ENCODE measurements at regions not wholly inside any gene's neighbourhood (a gene's known extent, or its start where the extent isn't known, plus 50 kb on each side); places are given as distances from the start of the nearest gene placed in this dataset.

DNA sequence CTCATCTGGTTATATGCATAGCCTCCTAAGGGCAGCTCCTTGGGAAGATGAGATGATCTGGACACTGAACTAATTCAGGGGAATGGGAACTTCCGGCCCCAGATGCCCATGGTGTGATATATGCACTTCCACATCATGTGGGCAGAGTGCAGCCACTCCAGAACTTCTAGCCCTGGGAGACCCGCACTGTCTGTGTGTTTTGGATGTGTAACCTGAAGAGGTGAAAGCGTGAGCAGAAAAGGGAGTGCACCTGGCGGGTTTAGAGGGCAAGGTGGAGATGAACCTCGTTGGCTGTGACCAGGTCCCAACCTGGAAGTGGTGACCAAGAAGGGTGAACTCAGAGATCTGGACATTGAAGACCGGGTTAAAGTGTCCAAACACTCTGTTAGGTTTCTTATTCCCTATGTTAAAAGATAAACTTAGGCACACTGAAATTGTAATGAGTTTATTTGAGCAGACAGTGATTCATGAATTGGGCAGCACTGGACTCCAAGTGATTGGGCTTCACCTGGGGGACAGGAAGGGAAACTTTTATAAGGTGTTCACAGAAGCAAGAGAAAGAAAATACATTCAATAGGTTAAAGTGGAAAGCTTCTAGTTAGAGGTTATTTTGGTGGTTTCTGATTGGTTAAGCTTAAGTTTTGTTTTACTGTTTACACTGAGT lies 296.2 kb upstream of the SKOR2 start:
- Histone ChIP-seq H3K27me3 (peaks cover 4% of the 10 kb centered on the region), H3K36me3 (no peaks in the 10 kb centered on the region), H3K27ac (no peak overlapping the region), H3K4me3 (no peak overlapping the region), H3K9me3 (ENCODE audit: low read depth) (no peaks in the 10 kb centered on the region), H3K4me1 (ENCODE audit: low read depth) (no peaks in the 10 kb centered on the region)
- no peak for DNase-seq (ENCODE audit: low read depth in 1 of 2, low spot score in 1 of 2)
- TF ChIP-seq, protein P1, sequence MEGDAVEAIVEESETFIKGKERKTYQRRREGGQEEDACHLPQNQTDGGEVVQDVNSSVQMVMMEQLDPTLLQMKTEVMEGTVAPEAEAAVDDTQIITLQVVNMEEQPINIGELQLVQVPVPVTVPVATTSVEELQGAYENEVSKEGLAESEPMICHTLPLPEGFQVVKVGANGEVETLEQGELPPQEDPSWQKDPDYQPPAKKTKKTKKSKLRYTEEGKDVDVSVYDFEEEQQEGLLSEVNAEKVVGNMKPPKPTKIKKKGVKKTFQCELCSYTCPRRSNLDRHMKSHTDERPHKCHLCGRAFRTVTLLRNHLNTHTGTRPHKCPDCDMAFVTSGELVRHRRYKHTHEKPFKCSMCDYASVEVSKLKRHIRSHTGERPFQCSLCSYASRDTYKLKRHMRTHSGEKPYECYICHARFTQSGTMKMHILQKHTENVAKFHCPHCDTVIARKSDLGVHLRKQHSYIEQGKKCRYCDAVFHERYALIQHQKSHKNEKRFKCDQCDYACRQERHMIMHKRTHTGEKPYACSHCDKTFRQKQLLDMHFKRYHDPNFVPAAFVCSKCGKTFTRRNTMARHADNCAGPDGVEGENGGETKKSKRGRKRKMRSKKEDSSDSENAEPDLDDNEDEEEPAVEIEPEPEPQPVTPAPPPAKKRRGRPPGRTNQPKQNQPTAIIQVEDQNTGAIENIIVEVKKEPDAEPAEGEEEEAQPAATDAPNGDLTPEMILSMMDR (IDR thresholded peaks at IDR 0.05; ENCODE audit: low read depth, low read length) = no peak

DNA sequence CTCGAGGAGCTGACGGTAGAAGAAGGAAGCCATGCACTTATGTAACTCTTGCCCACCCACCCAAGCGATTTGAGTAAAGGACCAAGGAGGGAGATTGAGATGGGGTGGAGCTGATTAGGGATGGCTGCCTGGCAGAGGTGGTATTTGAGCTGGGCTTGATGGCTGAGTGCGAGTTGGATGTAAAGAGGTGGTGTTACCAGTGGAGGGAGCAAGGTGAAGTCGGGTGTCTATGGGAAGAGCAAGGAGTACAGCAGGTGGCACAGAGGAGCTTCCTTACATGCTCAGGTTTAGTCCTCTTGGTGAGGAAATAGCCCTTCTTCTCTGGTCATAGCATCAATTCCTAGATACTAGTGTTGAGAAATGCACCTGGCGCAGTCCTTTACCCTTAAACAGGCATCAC lies 294.2 kb upstream of the SKOR2 start:
- H3K27ac ChIP-seq = no peak overlapping the region
- H3K36me3 ChIP-seq = no peaks in the 10 kb centered on the region
- H3K4me1 ChIP-seq (ENCODE audit: low read depth) = no peaks in the 10 kb centered on the region
- H3K27me3 ChIP-seq = peaks cover 4% of the 10 kb centered on the region
- no peak for DNase-seq (ENCODE audit: low read depth in 1 of 2, low spot score in 1 of 2)
- TF ChIP-seq, protein P1 (IDR thresholded peaks at IDR 0.05; ENCODE audit: low read depth, low read length) = no peak
- no peak overlapping the region for H3K4me3 ChIP-seq
- no peaks in the 10 kb centered on the region for H3K9me3 ChIP-seq (ENCODE audit: low read depth)

DNA sequence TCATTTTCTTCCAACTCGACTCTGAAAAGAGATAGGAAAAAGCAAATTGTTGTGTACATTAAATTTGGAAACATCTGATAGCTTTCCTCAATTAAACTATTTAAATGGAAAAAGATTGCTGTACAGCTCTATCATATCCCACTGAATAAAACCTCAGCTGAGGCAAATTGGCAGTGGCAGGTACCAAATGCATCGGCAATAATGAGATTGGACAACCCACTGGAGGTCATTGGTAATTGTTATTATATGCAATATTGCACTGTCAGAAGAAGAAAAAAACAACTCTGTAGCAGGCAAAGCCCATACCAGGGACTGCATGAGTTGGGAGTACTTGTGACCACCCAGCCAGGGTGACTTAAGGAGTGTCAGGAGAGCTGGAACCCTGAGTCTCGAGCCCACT lies 291.6 kb upstream of the SKOR2 start:
- Histone ChIP-seq H3K36me3 (no peaks in the 10 kb centered on the region), H3K4me1 (ENCODE audit: low read depth) (no peaks in the 10 kb centered on the region), H3K27ac (no peak overlapping the region), H3K4me3 (no peak overlapping the region), H3K9me3 (ENCODE audit: low read depth) (no peaks in the 10 kb centered on the region), H3K27me3 (peaks cover 6% of the 10 kb centered on the region)
- TF ChIP-seq, protein P1 (IDR thresholded peaks at IDR 0.05; ENCODE audit: low read depth, low read length) = no peak
- DNase-seq (ENCODE audit: low read depth in 1 of 2, low spot score in 1 of 2) = no peak

DNA sequence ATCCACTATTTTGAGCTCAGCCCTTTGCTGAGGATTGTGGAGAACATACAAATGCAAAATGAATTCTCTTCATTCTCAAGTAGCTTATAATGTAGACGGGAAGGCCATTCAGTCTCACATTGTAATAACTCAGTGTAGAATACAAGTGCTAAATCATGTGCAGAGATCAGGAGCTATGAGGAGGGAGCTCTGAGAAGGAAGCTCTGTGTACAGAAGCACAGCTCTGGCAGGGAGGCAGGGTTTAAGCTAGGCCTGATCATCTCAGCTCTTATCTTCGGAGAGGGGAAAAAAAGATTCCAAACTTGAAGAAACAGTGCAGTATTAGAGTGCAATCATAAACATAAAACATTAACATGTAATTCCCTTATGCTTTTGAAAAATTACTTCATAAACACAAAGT lies 291.1 kb upstream of the SKOR2 start:
- no peak for DNase-seq (ENCODE audit: low read depth in 1 of 2, low spot score in 1 of 2)
- no peaks in the 10 kb centered on the region for H3K36me3 ChIP-seq

DNA sequence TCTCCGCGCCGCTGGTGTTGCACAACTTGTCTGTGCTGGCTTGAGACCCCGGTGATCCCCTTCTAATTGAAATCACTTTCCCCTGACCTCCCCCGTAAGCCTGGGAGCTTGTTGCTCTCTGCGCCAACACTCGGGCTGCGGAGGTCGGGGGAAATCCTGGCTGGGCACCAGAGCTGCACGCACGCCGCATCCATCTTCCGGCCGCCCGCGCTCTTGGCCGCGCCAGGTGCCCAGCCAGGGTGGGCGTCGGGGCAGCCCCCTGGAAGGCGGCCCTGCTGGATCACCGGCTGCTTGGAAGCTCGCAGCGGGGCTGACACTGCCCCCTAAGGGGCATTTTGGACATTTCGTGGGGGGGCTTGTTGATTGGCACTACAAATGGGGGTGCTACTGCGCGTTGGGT lies 280.3 kb upstream of the SKOR2 start:
- H3K4me3 ChIP-seq = no peak overlapping the region
- DNase-seq (ENCODE audit: low read depth in 1 of 2, low spot score in 1 of 2) = no peak
- H3K36me3 ChIP-seq = no peaks in the 10 kb centered on the region
- TF ChIP-seq, protein P1 (IDR thresholded peaks at IDR 0.05; ENCODE audit: low read depth, low read length) = no peak
- H3K9me3 ChIP-seq (ENCODE audit: low read depth) = no peaks in the 10 kb centered on the region
- H3K27ac ChIP-seq = no peak overlapping the region
- H3K4me1 ChIP-seq (ENCODE audit: low read depth) = no peaks in the 10 kb centered on the region
- peaks cover 10% of the 10 kb centered on the region for H3K27me3 ChIP-seq

More for the DNA sequence above, 291.1 kb upstream of the SKOR2 start:
- no peaks in the 10 kb centered on the region for H3K4me1 ChIP-seq (ENCODE audit: low read depth)
- H3K27me3 ChIP-seq = peaks cover 6% of the 10 kb centered on the region
- TF ChIP-seq, protein P1 (IDR thresholded peaks at IDR 0.05; ENCODE audit: low read depth, low read length) = no peak
- H3K4me3 ChIP-seq = no peak overlapping the region
- H3K27ac ChIP-seq = no peak overlapping the region
- no peaks in the 10 kb centered on the region for H3K9me3 ChIP-seq (ENCODE audit: low read depth)
